Natural killer cell (primary cell): ENCODE measurements at regions not wholly inside any gene's neighbourhood (a gene's known extent, or its start where the extent isn't known, plus 50 kb on each side); places are given as distances from the start of the nearest gene placed in this dataset.

Source experiments
- ATAC-seq, 3 donors: fragments of 150-1000 bp in 2 of 3; fragments of 200-7000 bp in 1 of 3; cut with Tn5 transposase; 1 replicate in 1 of 3; 2 replicates in 2 of 3; pipeline ENCODE4 v1.10.0; 2021; ENCODE audit warnings: mild to moderate bottlenecking in 2 of 3, moderate library complexity in 2 of 3
- DNase-seq, 2 donors: peaks; one replicate each; pipeline versions ENCODE4 v3.0.0 to v3.0.0-alpha.2; 2013 to 2021; ENCODE audit warnings: mixed read lengths in 1 of 2
- H3K27ac ChIP-seq: one replicate; pipeline ENCODE4 v1.5.1; 2013; ENCODE audit warnings: mild to moderate bottlenecking, low read length
- H3K27me3 ChIP-seq: one replicate; pipeline ENCODE4 v1.6.1; 2013; ENCODE audit warnings: low read length; ENCODE audit not compliant: control insufficient read depth, insufficient read depth
- H3K36me3 ChIP-seq: one replicate; pipeline ENCODE4 v1.6.1; 2013; ENCODE audit warnings: low read length; ENCODE audit not compliant: control insufficient read depth, insufficient read depth
- H3K4me1 ChIP-seq: one replicate; pipeline ENCODE4 v1.6.1; 2013; ENCODE audit warnings: low read length; ENCODE audit not compliant: control insufficient read depth, insufficient read depth
- H3K4me3 ChIP-seq: one replicate; pipeline ENCODE4 v1.5.1; 2013; ENCODE audit warnings: low read length
- H3K9me3 ChIP-seq: one replicate; pipeline ENCODE4 v1.6.1; 2013; ENCODE audit warnings: low read length; ENCODE audit not compliant: control insufficient read depth, insufficient read depth
- H3K27ac Mint-ChIP-seq, 2 donors: one replicate each; pipeline ENCODE4 v1.8.0; 2022; ENCODE audit warnings: mild to moderate bottlenecking in 2 of 2, mixed read lengths in 2 of 2, moderate library complexity in 1 of 2
- H3K27me3 Mint-ChIP-seq, 2 donors: one replicate each; pipeline ENCODE4 v1.8.0; 2022; ENCODE audit warnings: low read depth in 2 of 2, mixed read lengths in 2 of 2
- H3K36me3 Mint-ChIP-seq: one replicate; pipeline ENCODE4 v1.8.0; 2022; ENCODE audit warnings: mixed read lengths
- H3K4me1 Mint-ChIP-seq, 2 donors: one replicate each; pipeline ENCODE4 v1.8.0; 2022; ENCODE audit warnings: mixed read lengths in 2 of 2
- H3K4me3 Mint-ChIP-seq: one replicate; pipeline ENCODE4 v1.8.0; 2022; ENCODE audit warnings: mild to moderate bottlenecking, moderate library complexity, mixed read lengths
- H3K9me3 Mint-ChIP-seq, 2 donors: one replicate each; pipeline ENCODE4 v1.8.0; 2022; ENCODE audit warnings: mixed read lengths in 2 of 2
- CTCF ChIP-seq: fragments of 200-600 bp; IDR thresholded peaks from one replicate; pipeline ENCODE4 v1.8.0; 2022; ENCODE audit warnings: antibody characterized with exemption
- WGBS: methylation state at CpG from one replicate; pipeline ENCODE4 v1.1.7; 2013; ENCODE audit warnings: missing lambda C conversion rate; ENCODE audit not compliant: insufficient coverage; 5-methylcytosine and 5-hydroxymethylcytosine counted together
- intact Hi-C: fragments of 100-400 bp; cut with micrococcal nuclease; formaldehyde crosslinking; loops from one replicate; pipeline ENCODE4 v1.14.2; 2022

GRCh38 chr17:53420035-53420641, 402.6 kb upstream of the KIF2B start:
- ATAC-seq (no peak), DNase-seq (no peak)
- Mint-ChIP-seq H3K9me3 (peaks cover 7 to 9% of the 10 kb centered on the region in 2 donors), H3K36me3 (no peaks in the 10 kb centered on the region), H3K4me3 (no peak overlapping the region), H3K27me3 (no peaks in the 10 kb centered on the region), H3K4me1 (no peaks in the 10 kb centered on the region), H3K27ac (no peak overlapping the region)
- Histone ChIP-seq H3K27me3 (no peaks in the 10 kb centered on the region), H3K9me3 (peaks cover 5% of the 10 kb centered on the region), H3K4me1 (no peaks in the 10 kb centered on the region), H3K4me3 (no peak overlapping the region), H3K27ac (no peak overlapping the region), H3K36me3 (no peaks in the 10 kb centered on the region)
- intact Hi-C loops, result no loop called here
- WGBS, result 89% methylated on average over 4 of the region's 4 CpGs
- no peak for TF ChIP-seq CTCF

GRCh38 chr17:53409588-53409987, 413.1 kb upstream of the KIF2B start:
- Mint-ChIP-seq H3K27ac (no peak overlapping the region), H3K4me1 (no peaks in the 10 kb centered on the region), H3K27me3 (no peaks in the 10 kb centered on the region), H3K4me3 (no peak overlapping the region), H3K9me3 (peaks cover 10 to 19% of the 10 kb centered on the region in 2 donors), H3K36me3 (peaks cover 21% of the 10 kb centered on the region)
- Histone ChIP-seq H3K36me3 (no peaks in the 10 kb centered on the region), H3K27ac (no peak overlapping the region), H3K27me3 (no peaks in the 10 kb centered on the region), H3K4me1 (no peaks in the 10 kb centered on the region), H3K9me3 (no peaks in the 10 kb centered on the region), H3K4me3 (no peak overlapping the region)
- ATAC-seq (no peak), DNase-seq (no peak)
- 83% methylated on average over 2 of the region's 2 CpGs for WGBS
- intact Hi-C loops, result no loop called here
- no peak for TF ChIP-seq CTCF

GRCh38 chr17:53406907-53407306, 415.8 kb upstream of the KIF2B start:
- Histone ChIP-seq H3K27ac (no peak overlapping the region), H3K4me3 (no peak overlapping the region), H3K4me1 (no peaks in the 10 kb centered on the region), H3K27me3 (no peaks in the 10 kb centered on the region), H3K9me3 (peaks cover 4% of the 10 kb centered on the region), H3K36me3 (no peaks in the 10 kb centered on the region)
- 95% methylated on average over 3 of the region's 4 CpGs for WGBS
- peaks cover 13 to 24% of the 10 kb centered on the region in 2 donors for H3K9me3 Mint-ChIP-seq
- no peak overlapping the region for H3K27ac Mint-ChIP-seq
- intact Hi-C loops, result no loop called here
- DNase-seq (no peak), ATAC-seq (no peak)
- H3K36me3 Mint-ChIP-seq, result peaks cover 17% of the 10 kb centered on the region
- no peaks in the 10 kb centered on the region for H3K27me3 Mint-ChIP-seq
- no peak overlapping the region for H3K4me3 Mint-ChIP-seq
- TF ChIP-seq CTCF, result no peak
- no peaks in the 10 kb centered on the region for H3K4me1 Mint-ChIP-seq

- H3K27me3 ChIP-seq, result no peaks in the 10 kb centered on the region
- Mint-ChIP-seq H3K27me3 (no peaks in the 10 kb centered on the region), H3K9me3 (peaks cover 8 to 10% of the 10 kb centered on the region in 2 donors), H3K4me3 (no peak overlapping the region), H3K36me3 (no peaks in the 10 kb centered on the region), H3K27ac (no peak overlapping the region), H3K4me1 (no peaks in the 10 kb centered on the region)
- H3K27ac ChIP-seq, result no peak overlapping the region
- no peaks in the 10 kb centered on the region for H3K9me3 ChIP-seq
- no peak for ATAC-seq
- WGBS, result 92% methylated on average over 3 of the region's 6 CpGs
- DNase-seq, result no peak
- no peak overlapping the region for H3K4me3 ChIP-seq
- H3K36me3 ChIP-seq, result no peaks in the 10 kb centered on the region
- no peaks in the 10 kb centered on the region for H3K4me1 ChIP-seq
- intact Hi-C loops, result no loop called here
- no peak for TF ChIP-seq CTCF
These were observed 431.5 kb upstream of the KIF2B start for GRCh38 chr17:53391197-53391596.
